HG02623 (cell line): ENCODE measurements at regions not wholly inside any gene's neighbourhood (a gene's known extent, or its start where the extent isn't known, plus 50 kb on each side); places are given as distances from the start of the nearest gene placed in this dataset.
"Not testable (repeated sequence)": the region's sequence is repeated elsewhere in the genome, so short reads cannot be mapped to it uniquely, and the experiment has no call there.

Source experiments
- ATAC-seq: cut with Tn5 transposase; IDR thresholded peaks from one replicate; pipeline ENCODE4 v1.9.1; 2021; ENCODE audit warnings: moderate library complexity; ENCODE audit not compliant: unreplicated experiment

- no peak for ATAC-seq
Measured at GRCh38 chr6:167748458-167749379, 78.0 kb upstream of the AFDN start.

- ATAC-seq: no peak
Measured at GRCh38 chr6:167750956-167751358, 75.8 kb upstream of the AFDN start.

GRCh38 chr6:167751579-167752115, 75.1 kb upstream of the AFDN start:
- no peak for ATAC-seq

DNA sequence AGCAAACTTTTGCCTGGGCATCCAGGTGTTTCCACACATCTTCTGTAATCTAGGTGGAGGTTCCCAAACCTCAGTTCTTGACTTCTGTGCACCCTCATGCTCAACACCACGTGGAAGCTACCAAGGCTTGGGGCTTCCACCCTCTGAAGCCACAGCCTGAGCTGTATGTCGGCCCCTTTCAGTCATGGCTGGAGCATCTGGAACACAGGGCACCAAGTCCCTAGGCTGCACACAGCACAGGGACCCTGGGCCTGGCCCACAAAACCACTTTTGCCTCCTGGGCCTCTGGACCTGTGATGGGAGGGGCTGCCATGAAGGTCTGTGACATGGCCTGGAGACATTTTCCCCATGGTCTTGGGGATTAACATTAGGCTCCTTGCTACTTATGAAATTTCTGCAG, 73.4 kb upstream of the AFDN start:
- not testable (repeated sequence) for ATAC-seq

DNA sequence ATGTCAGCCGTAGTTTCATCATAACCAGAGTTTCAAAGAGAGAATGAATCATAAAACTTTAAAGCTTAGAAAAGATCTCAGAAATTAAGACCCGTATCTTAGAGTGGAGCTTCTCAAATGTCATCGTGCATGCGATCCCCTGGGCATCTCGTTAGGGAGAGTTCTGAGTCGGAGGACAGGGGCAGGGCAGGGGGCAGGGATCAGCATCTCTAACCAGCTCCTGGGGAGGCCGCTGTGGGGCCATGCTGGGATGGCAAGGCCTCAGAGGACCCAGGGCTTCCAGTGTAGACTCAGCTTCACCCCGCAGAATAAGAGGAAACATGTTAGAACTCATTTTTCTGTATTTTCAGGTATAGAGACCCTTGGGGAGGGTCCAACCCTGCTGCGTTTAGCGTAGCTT, 72.0 kb upstream of the AFDN start:
- ATAC-seq: no peak

DNA sequence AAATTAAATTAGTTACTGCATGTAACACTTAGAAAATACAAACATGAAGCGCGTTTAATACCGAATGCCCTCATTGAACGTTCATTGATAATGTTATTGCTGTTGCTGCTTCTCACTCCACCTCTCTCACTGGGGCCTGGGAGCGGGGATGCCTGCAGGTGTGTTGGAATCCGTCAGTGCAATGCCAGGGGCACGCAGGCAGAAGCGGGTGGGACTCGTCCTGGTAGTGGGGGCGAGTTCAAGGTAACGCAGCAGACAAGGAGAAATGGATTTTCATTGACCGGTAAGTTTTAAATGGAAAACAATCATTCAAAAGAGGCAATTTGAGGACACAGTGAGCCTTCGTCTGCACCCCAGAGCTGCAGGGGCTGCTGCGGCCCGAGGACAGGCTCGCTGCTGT, 71.2 kb upstream of the AFDN start:
- ATAC-seq: no peak

GRCh38 chr6:167756597-167756996, 70.1 kb upstream of the AFDN start:
- ATAC-seq: no peak

GRCh38 chr6:167757249-167757648, 69.5 kb upstream of the AFDN start:
- no peak for ATAC-seq

DNA sequence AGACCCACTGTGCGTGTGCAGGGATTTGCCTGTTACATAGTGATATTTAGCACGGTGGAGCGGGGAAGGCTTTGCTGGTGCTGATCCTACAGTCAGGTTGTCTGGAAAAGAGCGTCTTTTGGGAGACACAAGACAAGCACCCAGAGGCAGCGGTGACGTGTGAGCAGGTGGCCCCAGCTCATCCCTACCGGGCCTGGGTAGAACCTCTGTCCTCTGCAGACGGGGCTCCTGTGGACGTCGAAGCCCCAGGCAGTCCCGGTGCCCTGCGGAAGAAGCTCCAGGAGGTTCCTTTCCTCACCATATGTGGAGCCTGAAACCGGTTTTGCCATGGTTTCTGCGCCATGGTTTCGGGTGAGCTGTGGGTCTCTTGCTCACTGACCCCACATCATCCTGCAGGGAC, 68.9 kb upstream of the AFDN start:
- ATAC-seq: no peak

DNA sequence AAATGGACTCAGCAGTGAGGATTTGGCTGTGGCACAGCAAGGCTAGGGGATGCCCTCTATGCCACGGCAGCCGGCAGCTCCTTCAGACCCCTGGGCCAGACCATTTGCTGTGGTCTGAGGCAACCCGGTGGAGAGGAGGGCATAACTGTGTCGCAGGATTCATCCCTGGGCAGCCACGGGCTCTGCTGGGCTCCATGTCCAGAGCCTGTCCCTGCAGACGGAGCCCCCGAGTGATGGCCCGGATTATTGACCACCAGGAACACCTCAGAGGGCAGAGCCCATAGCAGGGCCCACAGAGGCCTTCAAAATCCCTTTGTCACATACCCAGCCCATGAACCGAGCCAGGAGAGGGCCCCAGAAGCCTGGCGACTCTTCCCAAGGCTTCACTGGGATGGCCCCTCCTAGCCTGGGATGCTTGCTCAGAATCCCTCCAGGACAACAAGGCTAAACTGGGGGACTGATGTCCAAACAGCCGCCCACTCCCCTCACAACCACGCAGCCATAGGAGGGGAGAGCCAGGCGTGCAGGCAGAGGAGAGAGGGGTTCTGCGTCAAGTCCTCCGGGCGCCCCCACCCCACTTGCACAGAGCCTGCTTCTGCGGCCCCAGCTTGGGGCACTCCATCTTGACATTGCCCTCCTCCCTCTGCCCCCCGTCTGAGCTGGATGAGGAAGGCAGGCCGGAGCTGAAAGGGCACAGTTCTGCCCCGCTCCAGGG, 68.2 kb upstream of the AFDN start:
- ATAC-seq: no peak

GRCh38 chr6:167759206-167759605, 67.5 kb upstream of the AFDN start:
- no peak for ATAC-seq

DNA sequence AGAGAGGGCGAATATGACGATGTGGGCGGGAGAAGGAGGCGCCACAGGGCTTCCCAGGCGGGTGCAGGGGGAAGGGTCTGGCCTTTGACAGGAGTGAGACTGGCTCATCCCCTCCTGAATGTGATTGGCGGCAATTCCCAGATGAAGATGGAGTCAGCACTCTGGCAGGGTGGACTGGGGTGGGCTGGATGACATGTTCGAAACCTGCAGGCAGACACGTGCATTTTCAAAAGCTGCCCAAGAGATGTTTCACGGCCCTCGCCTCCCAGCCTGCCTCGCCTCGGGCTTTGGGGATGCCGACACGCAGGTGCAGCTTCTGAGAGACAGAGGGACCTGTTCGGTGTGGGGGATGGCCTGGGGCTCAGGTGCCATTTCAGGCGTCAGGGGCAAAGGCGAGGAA, 66.8 kb upstream of the AFDN start:
- ATAC-seq: no peak

DNA sequence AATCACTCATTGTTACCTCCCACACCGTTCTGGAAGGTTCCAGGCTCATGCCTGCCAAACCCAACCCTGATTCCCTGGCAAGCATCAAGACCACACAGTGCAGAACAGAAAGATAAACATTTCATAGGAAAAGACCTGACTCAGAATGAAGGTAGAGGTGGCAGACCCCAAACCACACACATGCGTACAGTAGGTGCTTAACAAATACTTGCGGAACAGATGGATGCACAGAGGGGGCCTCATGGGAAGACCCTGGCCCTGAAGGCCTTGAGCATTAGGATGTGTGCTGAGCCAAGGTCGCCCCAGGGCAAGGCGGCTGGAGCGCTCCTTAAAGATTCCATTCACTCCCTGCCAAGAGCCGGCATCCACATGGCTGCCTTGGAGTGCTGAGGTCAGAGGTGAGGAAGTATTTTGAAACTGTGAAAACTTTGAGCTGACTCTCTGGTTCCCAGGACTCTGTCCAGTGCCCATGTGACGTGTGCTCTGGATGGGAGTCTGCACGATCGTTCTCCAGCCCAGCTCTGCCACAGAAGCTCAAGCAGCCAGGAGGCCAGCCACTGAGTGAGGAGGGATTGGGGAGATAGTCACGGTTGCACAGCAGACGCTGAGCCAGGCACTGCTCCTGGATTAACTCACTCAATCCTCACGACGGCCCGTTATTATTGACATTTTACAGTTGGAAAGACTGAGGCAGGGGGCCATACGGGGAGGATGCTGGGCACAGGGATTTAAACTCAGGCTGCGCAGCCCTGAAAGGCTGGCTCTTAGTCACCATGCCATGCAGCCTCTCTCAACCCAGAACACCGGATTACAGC, 65.5 kb upstream of the AFDN start:
- ATAC-seq: no peak

DNA sequence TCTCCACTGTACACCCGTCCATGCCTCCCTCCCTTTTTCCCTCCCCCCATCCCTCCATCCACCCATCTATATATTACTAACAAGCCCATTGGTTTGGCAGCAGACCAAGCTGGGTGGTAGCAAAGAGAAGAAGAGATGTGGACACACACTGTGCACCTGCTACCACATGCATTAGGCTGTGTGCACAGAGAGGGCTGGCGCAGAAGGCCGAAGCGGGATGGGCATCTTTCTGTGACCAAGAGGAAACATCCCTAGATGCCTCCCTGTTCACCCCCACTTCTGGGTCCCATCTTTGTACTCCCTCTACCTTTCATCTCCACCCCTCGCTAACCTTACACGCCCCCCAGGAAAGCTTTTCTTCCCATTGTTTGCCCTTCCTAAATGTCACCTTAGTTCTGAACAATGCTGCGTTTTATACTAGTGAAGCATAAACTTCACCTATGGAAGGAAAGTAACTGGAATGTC, 64.9 kb upstream of the AFDN start:
- no peak for ATAC-seq

DNA sequence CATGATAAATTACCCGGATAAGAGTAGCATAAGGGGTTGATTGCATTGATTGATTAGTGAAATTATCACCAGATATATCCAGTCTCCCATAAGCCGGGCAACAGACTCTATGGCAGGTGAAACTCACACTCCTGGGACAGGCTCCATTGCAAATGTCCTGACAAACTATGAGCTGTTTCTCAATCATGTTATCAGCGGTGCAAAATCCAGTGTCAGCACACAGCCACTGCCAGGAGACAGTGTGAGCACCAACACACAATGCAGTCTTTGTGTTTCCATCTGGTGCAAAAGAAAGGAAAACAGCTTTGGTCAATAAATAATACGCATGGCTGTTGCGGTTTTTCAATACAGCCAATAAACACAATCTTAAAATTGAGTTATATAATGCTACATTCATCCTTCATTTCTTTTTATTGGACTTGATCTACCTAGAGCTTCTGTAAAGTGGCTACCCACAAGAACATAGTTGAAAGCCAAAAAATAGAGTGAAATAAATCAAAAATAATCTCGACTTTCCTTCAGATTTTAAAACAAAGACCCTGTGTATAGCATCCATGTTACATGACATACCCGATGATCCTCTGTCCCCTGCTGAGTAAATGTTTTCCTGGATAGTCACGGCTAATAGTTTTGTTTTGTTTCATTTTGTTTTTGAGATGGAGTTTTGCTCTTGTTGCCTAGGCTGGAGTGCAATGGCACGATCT, 64.3 kb upstream of the AFDN start:
- ATAC-seq: no peak

DNA sequence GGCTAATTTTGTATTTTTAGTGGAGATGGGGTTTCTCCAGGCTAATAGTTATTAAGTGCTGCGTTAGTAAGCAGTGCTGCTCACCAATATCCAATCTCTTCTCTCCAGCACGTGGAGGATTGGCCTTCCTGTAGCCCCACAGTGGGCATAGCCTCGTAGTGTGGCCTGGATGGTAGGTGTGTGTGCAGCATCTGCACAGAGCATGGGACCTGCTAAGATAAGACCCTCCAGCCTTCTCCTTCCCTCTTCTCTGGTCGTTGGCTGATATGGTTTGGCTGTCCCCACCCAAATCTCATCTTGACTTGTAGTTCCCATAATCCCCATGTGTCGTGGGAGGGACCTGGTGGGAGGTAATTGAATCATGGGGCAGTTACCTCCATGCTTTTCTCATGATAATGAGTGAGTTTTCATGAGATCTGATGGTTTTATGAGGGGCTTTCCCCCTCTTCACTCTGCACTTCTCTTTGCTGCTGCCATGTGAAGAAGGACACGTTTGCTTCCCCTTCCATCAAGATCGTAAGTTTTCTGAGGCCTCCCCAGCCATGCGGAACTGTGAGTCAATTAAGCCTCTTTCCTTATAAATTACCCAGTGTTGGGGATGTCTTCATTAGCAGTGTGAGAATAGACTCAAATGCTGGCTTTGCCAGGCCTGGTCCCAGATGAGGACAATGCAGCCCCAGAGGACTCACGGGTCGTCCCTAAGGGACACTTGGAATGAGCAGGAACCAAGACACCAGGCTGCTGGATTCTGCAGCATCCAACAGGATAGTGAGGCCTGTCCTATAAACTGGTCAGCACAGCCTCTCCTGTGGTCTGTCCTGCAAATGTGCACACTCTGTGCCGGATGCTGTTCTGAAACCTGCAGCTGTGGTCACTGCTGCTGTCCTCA, 63.4 kb upstream of the AFDN start:
- ATAC-seq: no peak

DNA sequence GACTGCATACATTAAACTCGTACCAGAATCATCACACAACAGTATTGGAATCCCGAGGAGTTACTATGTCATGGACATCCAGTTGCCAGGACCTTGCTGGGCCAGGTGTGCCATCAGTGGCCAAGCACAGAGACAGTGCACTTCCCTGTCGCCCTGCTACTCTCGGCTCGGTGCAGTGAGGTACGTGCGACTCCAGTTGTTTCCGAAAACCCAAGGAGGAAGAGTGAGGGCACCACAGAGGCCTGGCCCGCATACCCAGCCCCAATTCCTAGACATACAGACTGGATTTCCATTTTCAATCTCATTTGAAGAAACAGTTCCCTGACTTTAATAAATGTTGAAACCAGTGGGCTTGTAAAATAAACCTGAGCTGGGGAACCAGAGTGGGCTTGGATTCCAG, 62.5 kb upstream of the AFDN start:
- no peak for ATAC-seq

DNA sequence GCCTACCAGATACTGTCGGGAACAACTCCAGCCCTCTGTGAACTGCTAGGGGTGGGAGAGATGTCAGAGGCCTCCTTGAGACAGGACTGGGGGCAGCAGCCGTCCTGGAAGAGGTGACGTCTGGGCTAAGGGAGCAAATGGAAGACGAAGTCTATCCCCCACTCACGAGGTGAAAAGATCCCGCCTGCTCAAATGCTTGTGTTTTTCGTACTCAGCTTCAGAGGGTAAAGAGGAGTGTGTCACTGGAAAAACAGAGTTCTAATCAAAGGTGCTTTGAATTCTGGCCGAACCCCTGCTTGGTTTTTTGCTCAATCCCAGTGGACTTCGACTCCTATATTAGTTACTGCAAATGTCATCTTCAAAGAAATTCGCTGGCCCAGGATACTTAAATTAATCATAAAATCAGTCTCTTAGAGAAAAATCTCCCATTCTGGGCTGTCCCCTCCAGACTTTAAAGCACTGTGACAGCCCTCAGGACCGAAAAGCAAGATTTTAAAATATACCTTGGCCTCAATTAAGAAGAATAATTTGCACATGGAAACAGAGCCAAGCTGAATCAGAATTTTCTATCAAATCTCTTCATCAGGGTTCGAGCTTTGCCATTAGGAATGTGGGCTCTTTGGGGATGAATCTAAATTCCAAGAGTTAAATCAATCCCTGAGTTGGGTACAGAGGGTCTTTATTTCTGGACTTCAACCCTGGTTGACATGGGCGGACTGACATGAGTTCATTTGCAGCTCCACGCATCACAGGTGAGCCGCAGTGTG, 61.8 kb upstream of the AFDN start:
- no peak for ATAC-seq
